ENCODE measurements at regions not wholly inside any gene's neighbourhood (a gene's known extent, or its start where the extent isn't known, plus 50 kb on each side); places are given as distances from the start of the nearest gene placed in this dataset.

DNA sequence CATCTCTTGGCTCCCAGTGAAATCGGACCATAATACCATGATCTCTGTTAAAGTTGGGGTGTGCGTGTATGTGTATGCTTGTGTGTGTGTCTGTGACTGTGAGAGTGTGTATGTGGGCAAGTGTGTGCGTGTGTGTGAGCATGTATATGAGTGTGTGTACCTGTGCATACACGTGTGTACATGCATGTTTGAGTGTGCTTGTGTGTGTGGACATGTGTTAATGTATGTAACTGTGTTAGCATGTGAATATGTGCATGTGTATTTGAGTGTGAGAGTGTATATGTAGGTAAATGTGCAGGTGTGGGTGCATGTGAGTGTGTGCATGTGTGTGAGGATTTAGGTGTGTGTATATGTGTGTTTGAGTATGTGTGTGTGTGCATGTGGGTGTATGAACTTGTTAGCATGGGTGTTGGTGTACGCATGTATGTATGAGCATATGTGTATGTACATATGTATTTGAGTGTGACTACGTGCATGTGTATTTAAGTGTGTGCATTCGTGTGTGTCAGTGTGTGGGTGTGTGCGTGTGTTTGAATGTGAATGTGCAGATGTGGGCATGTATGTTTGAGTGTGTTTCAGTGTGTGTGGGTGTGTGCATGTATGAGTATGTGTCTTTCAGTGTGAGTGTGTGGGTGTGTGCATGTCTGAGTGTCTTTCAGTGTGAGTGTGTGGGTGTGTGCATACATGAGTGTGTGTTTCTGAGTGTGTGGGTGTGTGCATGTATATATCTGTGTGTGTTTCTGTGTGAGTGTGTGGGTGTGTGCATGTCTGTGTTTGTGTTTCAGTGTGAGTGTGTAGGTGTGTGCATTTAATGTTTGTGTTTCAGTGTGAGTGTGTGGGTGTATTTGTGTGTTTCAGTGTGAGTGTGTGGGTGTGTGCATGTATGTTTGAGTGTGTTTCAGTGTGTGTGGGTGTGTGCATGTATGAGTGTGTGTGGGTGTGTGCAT is 183.2 kb downstream of the SOX9 start:
- no peak for DNase-seq

DNA sequence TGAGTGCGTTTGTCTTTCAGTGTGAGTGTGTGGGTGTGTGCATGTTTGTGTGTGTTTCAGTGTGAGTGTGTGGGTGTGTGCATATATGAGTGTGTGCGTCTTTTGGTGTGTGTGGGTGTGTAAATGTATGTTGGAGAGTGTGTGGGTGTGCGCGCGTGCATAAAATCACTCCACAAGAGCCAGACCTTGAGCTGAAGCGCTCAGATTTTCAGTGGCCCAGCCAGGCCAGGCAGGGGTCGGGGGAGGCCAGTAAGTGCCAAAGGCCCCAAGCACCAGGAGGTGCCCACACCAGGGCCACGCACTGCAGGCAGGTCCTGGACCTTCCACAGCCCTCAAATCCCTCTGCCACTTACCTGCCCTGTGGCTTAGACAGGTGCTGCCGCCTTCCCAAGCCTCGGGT is 184.0 kb downstream of the SOX9 start:
- DNase-seq = no peak

DNA sequence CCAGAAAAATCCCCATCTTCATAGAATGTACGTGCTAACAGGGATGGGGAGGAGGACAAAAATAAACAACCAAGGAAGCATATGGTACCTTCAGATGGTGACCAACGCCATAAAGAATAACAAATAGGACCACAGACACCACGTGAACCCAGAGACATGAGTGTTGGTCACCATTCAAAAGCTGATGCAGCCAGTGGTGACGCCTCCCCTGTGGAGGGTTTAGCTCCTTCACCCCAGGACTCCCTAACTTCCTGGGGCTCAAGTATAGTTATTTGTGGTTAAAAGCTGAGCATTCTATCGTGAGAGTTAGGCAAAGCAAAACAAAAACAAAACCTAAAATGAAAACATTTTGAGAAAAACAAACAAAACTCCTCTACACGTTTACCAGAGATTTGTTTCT is 184.7 kb downstream of the SOX9 start:
- no peak for DNase-seq

DNA sequence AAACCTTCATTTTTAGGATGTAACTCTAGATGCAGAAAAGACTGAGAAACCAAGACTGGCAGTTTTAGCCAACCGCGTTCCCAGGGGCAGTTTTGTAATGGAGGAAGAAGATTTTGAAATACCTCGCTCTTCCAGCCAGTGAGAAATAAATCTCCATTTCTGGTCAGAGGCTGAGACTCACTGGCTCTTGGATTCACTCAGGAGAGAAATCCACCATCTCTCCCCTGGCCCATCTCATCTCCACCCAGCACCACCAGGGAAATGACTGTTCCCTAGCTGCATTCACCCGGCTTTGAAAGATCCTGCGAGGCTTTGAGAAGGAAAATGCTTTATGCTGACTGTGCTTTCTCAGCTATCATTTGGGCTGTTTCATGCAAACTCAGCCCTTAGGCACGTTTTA is 185.2 kb downstream of the SOX9 start:
- no peak for DNase-seq

DNA sequence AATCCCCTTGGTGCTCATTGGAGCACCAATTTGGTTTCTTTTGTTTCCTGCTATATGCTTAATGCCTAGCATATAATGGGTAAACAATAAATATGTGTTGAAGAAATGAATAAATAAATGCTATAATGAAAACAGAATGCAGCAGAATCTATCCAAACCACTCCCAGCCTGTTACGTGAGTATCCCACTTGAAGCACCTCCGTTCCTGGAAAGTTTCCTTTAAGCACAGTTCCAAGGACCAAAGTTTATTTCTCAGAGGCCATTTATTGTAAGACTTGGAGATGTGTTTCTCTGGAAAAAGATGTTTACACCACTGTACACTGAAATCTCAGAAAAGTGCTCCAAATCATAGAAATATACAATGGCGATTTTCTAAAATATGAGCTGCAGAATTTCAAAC is 187.0 kb downstream of the SOX9 start:
- no peak for DNase-seq

DNA sequence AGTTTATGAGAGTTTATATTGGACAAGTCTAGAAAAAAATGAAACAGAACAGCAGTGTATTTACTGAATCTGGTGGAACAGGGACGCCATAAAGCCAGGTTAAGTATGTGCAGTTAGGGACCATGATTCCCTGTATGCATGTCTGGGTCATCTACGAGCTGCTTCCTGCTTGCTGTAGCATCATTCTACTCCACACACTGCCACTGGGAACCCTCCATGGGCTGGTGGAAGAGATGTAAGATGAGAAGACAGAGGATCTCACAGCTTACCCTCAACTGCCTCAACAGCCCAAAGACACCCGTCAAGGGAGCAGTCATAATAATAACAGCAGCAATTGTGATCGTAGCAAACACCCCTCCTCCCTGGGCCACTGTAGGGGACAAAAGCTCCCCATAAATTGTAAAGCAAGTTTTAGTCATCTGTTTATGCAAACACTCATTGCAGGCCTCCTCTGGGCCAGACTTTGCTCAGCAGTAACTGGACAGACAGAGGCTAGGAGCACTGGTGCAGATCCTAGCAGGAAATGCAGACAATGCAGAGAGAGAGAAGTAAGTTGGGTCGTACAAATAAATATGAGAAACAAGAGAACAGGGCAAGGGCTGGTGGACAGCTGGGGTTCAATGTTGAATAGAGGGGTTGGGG is 188.0 kb downstream of the SOX9 start:
- DNase-seq = peak; percentile 4

DNA sequence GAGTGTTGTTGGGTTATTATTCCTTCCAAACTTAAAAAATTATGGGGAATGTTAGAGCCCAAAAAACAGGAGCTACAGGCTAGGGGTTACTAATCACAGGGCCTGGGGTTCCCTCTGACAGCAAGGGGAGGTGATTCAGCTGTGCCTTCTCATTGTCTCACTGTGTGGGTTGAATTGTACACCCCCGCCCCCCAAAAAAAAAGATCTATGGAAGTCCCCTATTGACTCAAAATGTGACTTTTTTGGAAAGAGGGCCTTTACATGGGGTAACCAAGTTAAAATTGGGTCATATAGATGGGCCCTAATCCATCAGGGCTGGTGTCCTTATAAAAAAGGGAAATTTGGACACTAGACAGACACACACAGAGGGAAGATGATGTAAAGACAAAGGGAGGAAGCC is 190.2 kb downstream of the SOX9 start:
- no peak for DNase-seq

DNA sequence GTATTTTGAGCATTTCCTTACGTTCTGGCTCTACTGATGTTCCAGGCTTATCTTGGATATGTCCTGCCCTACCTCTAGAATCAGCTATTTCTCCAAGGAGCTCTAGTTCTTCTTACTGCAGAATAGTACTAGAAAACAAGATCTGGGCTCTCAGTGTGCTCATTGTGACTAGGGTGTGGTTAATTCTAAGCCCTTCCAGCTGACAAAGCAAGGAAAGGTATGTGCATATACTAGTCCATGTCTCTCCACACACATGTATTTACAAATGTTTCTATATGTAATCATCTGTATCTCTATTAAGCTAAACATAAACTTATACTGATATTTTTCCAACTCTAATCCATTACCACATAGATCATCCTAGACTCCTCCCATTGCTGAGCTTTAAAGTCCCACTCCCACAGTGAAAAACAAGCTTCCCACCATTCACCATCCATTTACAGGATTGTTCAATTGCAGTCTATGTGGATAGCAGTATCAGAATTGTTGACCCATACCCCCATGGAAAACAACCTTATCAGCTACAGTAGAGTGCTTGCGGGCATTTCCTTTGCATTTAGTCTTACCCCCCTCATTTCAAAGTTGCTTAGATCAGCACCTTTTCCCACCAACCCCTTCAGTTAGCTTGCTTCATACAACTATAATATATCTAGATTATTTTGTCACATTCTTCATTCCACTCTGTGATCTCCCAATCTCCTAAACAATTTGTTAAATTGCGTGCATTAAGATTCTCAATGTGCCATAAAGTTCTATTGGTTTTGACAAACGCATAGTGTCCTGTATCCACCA is 194.5 kb downstream of the SOX9 start:
- no peak for DNase-seq

DNA sequence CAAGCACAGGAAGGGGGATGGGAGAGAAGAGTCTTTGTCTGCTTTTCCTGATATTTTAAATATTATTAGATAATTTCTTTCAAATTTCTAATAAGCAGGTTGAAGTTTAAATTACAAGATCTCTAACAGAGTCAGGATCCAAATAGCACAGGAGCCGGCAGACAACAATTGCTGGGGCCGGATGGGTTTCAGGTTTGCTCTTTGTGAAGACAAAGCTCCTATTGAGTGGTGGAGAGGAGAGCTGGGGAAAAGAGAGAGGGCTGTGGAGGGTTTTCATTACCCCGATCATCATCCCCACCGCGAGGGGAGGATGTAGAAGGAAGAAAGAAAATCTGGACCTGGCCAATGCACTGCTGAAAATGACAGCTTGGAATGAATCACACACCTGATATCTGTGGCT is 197.3 kb downstream of the SOX9 start:
- DNase-seq = no peak

DNA sequence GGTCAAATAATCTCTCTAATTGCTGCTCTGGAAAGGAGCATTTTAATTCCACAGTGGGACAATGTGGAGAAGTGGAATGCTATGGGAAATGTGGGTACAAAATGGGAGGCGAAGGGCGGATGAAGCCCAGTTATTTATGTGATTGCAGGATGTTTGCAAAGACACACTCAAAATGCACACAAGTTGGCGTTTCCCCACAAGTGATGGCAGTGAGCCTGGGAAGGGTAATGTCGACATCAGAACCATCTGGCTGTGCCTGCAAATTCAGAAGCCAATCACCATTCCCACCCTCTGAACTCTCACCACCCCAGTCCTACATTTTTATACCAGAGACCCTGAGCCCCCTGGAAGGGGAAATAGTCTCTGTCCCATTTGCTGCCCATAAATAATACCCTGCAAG is 201.1 kb downstream of the SOX9 start:
- no peak for DNase-seq

DNA sequence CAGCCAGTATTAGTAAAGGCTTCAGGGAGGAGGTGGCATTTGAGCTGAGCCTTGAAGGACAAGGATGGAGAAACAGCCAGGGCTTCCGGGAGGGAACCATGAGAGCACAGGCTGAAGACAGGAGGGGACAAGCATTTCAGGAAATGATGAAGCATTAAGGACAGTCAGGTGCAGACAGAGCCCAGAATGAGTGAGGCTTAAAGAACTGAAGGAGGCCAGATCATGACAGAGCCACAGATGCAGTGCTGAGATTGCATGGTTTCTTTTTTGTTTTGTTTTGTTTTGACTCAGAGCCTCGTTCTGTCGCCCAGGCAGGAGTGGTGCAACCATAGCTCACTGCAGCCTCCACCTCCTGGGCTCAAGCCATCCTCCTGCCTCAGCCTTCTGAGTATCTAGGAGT is 211.5 kb downstream of the SOX9 start:
- DNase-seq = no peak

DNA sequence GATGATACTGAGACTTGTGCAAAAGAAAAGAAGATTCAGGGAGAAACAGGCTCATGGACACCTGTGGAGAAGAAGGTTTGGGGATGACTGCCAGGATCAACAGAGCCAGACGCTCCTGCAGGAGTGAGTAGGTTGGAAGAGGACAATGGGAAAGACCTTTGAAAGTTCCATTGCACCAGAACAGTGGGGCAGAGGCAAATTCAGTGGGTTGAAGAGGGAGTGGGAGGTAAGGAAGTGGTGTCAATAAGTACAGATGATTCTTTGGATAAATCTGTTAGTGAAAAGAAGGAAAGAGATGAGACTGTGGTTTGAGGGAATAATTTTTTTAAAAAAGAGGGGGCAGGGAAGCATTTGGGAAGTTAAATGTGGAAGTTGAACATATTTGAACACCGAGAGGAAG is 212.8 kb downstream of the SOX9 start:
- no peak for DNase-seq

DNA sequence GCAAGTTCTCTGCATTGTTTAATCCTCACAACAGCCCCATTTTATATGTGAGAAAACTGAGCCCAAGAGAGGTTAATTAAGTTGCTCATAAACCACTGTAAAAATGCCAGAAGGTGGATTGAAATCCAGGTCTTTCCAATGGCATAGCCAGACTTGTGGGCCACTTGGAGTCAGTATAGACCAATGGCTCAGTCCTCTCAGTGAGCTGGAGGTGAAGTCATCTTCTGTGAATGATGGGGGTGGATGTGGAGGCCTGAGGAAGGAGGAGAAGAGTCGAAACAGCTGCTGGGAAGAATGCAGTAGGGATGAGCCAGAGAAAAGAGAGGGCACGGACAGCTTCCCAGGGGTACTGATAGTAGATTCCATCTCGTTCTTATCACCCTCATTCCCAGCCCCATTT is 213.4 kb downstream of the SOX9 start:
- DNase-seq = no peak

DNA sequence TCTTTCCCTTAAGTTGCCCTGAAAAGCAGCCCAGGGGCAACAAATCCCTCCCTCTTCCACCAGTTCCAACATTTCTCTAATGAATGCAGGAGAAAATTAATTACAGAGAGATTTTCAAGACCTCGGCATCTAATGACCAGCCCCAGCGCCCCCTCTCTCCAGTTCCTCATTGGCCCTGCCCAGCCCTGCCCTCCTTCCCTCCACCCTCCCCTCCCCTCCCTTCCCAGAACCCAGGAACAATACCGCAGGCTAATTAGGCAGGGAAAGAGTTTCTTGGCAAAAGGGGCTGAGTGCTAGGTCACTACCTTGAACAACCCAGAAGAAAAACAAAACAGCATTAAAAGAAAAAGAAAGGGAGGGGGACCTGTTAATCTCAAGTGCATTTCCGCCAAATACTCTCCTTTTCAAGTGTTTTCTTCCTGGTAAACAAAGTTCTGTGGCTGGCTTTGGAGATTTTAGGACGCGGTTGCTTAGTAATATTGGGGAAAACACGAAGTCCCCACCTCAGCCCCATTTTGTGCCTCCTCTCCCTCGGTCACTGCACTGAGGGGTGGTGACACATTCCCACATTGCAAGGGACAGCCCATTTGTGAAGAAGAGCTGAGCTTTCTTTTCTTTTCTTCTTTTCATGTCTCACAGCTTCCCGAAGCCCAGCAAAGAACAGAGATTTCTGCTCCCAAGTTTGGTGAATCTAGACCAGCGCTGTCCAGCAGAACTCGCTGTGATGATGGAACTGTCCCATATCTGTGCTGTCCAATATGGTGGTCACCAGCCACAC is 215.4 kb downstream of the SOX9 start:
- DNase-seq = no peak

DNA sequence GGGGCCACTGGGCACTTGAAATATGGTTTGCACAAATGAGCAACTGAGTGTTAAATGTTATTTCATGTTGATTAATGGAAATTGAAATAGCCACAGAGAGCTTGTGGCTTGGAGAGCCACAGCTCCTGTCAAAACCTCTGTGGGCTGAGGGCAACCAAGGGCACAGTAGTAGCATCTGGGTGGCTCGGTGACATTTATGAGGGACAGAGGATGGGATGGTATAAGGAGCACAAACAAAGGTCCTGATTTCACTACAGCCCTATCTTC is 215.9 kb downstream of the SOX9 start:
- no peak for DNase-seq

DNA sequence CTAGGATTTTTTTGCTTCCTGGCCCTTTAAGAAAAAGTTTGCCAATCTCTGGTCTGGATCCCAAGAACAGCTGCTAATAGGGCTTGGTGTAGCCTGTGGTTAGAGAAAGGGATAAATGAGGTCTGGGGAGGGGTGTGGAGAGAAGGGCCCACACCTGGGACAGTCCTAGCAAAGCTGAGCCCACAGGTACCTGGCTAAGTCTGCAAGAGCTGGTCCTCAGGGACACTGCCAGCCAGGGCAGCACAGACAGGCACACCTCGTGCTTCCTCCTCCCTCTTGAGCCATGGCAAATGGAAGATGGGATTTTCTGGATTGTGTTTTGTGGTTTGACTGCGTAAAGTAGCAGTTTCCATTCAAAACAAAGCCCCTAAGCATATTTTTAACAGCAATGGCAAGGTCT is 217.5 kb downstream of the SOX9 start:
- DNase-seq = no peak

DNA sequence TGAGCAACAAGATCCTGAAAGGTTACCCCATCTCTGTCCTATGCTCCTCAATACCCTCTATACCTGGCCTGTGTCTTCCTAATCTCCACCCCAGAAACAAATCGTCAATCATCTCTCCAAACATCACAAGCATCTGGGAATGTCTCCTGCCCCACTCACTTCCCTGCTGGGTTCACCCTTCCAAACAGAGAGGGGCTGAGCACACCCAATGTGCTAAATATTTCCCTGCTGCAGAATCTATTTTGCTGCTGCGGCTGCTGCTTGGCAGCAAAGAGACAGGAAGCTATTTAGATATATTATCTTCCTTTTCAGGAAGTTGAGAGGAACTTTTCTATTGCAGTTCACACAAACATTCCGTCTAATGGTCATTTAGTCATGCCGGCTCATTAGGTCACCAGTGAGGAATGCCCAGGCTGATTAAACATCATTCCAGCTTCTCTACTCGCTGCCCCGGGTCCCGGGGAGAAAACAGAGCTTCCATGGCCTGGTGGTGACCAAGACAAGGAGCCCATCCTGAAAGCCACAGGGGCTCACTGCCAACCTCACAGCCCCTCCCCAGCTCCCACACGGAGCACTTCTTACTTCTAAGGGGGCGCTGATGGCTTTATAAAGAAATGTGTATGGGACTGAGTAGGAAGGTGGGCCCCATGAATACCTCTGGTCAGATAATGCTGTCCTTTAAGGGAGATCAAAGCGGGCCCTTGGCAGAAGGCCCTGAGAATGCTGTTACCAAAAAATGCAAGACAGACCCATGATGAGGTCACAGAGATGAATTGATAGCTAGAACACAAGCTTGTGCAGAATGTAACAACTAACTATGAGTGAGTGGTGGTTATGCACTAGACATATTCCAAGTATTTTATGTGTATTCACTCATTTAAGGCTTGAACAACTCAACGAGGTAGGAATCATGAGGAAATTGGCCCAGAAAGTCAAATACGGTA is 218.3 kb downstream of the SOX9 start:
- DNase-seq = no peak

DNA sequence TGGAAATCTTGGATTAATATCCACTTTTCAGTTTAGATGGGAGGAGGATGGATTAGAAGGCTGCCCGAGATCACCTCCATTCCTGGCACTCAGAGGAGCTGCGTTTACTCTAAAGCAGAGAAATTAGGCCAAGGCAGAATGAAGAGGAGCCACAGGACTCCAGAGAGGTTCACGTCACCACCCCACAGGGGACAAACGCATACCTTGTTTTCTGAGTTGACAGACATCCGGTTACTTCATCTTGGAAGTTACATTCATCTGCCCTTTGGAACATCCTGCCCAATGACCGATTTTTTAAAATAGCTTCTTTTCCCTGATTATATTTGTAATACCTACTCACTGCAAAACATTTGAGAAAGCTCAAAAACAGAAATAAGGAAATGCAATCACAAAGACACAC is 220.0 kb downstream of the SOX9 start:
- no peak for DNase-seq

DNA sequence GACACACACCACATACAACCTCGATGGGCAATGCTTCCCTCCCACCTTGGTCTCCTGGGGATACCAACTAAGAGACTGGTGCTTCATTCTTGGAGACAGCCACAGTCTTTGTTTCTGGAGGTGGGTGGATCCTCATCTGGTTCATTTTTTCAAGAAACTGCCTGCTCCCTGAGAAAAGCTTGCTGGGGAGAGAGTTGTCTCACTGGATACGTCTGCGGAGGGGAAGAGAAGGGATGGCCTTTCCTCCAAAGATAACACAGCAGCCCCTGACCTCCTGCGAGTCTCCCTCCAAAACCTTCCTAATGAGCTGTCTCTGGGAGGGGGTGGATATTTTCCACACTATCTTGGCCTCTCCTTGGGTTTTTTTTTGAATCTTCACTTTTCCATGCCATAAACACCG is 221.2 kb downstream of the SOX9 start:
- DNase-seq = no peak

DNA sequence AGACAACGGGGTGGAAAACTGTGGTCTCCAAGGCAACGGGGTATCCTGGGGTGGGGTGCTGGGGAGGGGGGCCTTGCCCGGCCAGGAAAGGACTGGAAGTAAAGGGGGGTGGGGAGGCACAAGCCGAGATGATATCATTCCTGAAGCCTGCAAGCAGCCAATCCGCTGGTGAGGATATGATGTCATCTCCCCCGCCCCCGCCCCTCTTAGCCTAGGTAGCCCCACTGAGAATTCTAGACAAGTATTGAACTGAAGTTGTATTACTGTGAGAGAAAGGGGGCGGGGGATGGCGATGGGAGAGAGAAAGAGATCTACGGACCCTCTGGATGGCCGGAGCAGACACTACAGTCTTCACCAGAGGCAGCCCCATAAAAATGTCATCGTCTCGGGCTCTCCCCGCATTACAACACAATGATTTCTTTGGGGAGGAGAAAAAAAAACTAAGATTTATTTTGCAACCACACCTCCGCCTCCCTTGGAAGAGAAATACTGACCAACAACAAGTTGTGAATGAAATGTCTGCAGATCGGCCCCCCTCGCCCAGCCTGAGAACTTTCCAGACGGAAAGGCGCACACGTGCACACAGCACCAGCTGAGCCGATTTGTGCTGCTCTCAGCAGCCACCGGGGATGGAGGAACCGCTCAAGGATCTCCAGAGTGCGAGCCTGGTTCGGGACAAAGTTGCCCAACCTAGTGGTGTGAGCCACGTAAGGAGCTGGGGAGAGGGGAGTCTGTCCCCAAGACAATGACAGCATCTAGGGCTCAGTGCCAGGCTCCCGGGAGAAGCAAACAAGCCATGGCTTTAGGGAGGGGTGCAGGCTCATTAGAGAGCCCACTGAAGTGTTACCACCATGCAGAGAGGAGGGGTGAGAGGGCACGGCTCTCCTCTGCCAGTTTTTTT is 222.1 kb downstream of the SOX9 start:
- no peak for DNase-seq

DNA sequence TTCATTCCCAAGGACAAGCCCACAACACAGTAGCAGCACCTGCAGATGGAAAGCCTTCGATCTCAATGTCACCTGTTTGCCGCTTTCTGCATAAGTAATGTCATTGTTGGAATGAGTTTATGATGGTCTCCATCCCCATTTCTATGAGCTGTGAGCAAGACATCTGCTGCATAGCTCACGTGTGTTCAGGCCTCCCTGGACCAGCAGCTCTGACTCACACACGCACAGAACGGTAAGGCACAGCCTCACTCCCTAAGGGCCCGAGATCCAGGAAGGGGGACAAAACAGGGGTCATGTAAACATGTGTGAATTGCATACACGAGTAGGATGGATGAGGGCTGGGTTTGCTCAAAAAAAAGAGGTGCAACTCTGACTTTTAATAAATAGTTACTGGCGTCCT is 223.1 kb downstream of the SOX9 start:
- no peak for DNase-seq

Measured in NCI-H1436 (cell line).